HL-60 (cell line): ENCODE measurements at regions not wholly inside any gene's neighbourhood (a gene's known extent, or its start where the extent isn't known, plus 50 kb on each side); places are given as distances from the start of the nearest gene placed in this dataset.

ENCODE experiments used
- DNase-seq, 2 experiments: peaks; one replicate each; pipeline ENCODE4 v3.0.0-alpha.2; 2010 to 2020; ENCODE audit warnings: low read depth in 1 of 2, low spot score in 1 of 2
- H3K27ac ChIP-seq: fragments of 250-450 bp; sonication (Bioruptor Pico); replicated peaks from 2 replicates; pipeline ENCODE4 v1.5.1; 2020; ENCODE audit warnings: mild to moderate bottlenecking, moderate library complexity
- H3K27me3 ChIP-seq: fragments of 250-450 bp; sonication (Bioruptor Pico); 2 replicates; pipeline ENCODE4 v1.5.1; 2021; ENCODE audit warnings: mild to moderate bottlenecking, moderate library complexity; ENCODE audit not compliant: insufficient read depth, poor library complexity, severe bottlenecking
- H3K4me3 ChIP-seq: replicated peaks from 2 replicates; pipeline ENCODE4 v1.5.1; 2011; ENCODE audit warnings: mild to moderate bottlenecking, control low read depth, low read length; ENCODE audit not compliant: insufficient read depth
- CTCF ChIP-seq: IDR thresholded peaks from one replicate; pipeline ENCODE4 v1.5.1; 2011; ENCODE audit warnings: low read length, control low read depth, inconsistent platforms; ENCODE audit not compliant: insufficient read depth
- GABPA ChIP-seq: IDR thresholded peaks from 2 replicates; pipeline ENCODE4 v1.6.1; 2012; ENCODE audit warnings: low read depth
- POLR2AphosphoS5 ChIP-seq: IDR thresholded peaks from 2 replicates; pipeline ENCODE4 v1.6.1; 2012; ENCODE audit warnings: low read depth
- REST ChIP-seq: IDR thresholded peaks from 2 replicates; pipeline ENCODE4 v1.6.1; 2012; ENCODE audit warnings: low read depth; ENCODE audit not compliant: insufficient replicate concordance
- SPI1 ChIP-seq: IDR thresholded peaks from 2 replicates; pipeline ENCODE4 v1.6.1; 2012; ENCODE audit warnings: low read depth, mild to moderate bottlenecking, borderline replicate concordance

GRCh38 chr20:10935658-10936402, 262.0 kb upstream of the JAG1 start:
- Histone ChIP-seq H3K27me3 (no peaks in the 10 kb centered on the region), H3K4me3 (no peak overlapping the region), H3K27ac (no peak overlapping the region)
- no peak for DNase-seq
- TF ChIP-seq GABPA, result no peak
- no peak for TF ChIP-seq CTCF

GRCh38 chr20:10936786-10937185, 263.0 kb upstream of the JAG1 start:
- H3K4me3 ChIP-seq, result no peak overlapping the region
- DNase-seq, result no peak
- H3K27me3 ChIP-seq, result no peaks in the 10 kb centered on the region
- no peak overlapping the region for H3K27ac ChIP-seq
- TF ChIP-seq SPI1 (no peak), GABPA (no peak), CTCF (no peak)

GRCh38 chr20:10939331-10939941, 265.6 kb upstream of the JAG1 start:
- no peak overlapping the region for H3K27ac ChIP-seq
- no peak overlapping the region for H3K4me3 ChIP-seq
- TF ChIP-seq REST, result no peak
- TF ChIP-seq CTCF, result no peak
- no peak for TF ChIP-seq POLR2AphosphoS5
- TF ChIP-seq GABPA, result no peak
- no peak for TF ChIP-seq SPI1
- DNase-seq, result no peak
- no peaks in the 10 kb centered on the region for H3K27me3 ChIP-seq

- no peak overlapping the region for H3K27ac ChIP-seq
- TF ChIP-seq CTCF, result no peak
- TF ChIP-seq GABPA, result no peak
- no peak for TF ChIP-seq REST
- TF ChIP-seq POLR2AphosphoS5, result no peak
- no peak for TF ChIP-seq SPI1
- no peaks in the 10 kb centered on the region for H3K27me3 ChIP-seq
- DNase-seq, result no peak
- no peak overlapping the region for H3K4me3 ChIP-seq
These were observed 267.1 kb upstream of the JAG1 start for GRCh38 chr20:10940941-10941340.
